ENCODE measurements at regions not wholly inside any gene's neighbourhood (a gene's known extent, or its start where the extent isn't known, plus 50 kb on each side); places are given as distances from the start of the nearest gene placed in this dataset.

- TF ChIP-seq POLR2AphosphoS5 (IDR thresholded peaks at IDR 0.05; ENCODE audit: insufficient read depth in 1 of 2, low read depth in 1 of 2): no peak
- TF ChIP-seq CTCF (IDR thresholded peaks at IDR 0.05): no peak
- TF ChIP-seq POLR2A (IDR thresholded peaks at IDR 0.05): no peak
Measured at GRCh38 chr5:118486647-118487225, 501.6 kb downstream of the DTWD2 start.

Data from vagina (tissue), 2 donors.